CD14-positive monocyte (primary cell): ENCODE measurements at regions not wholly inside any gene's neighbourhood (a gene's known extent, or its start where the extent isn't known, plus 50 kb on each side); places are given as distances from the start of the nearest gene placed in this dataset.

Experiments used
- DNase-seq, 3 donors: peaks; one replicate each; pipeline ENCODE4 v3.0.0-alpha.2; 2011 to 2022
- H2AFZ ChIP-seq: 2 replicates; pipeline ENCODE4 v1.6.0; 2012; ENCODE audit warnings: mild to moderate bottlenecking, low read depth, low read length, inconsistent platforms; ENCODE audit not compliant: insufficient read depth, poor library complexity, severe bottlenecking
- H3K27ac ChIP-seq, 2 donors: 1 replicate in 1 of 2; 2 replicates in 1 of 2; pipeline ENCODE4 v1.5.1; 2012 to 2013; ENCODE audit warnings: low read length in 2 of 2, control low read depth in 1 of 2, inconsistent platforms in 1 of 2, low read depth in 1 of 2, mild to moderate bottlenecking in 1 of 2
- H3K27me3 ChIP-seq, 2 donors: one replicate each; pipeline versions ENCODE4 v1.6.0 to v1.6.1; 2011 to 2013; ENCODE audit warnings: low read length in 2 of 2; ENCODE audit not compliant: control insufficient read depth in 2 of 2, insufficient read depth in 2 of 2
- H3K36me3 ChIP-seq, 2 donors: replicated peaks in 1 of 2; 1 replicate in 1 of 2; 2 replicates in 1 of 2; pipeline versions ENCODE4 v1.5.1 to v1.6.1; 2012 to 2013; ENCODE audit warnings: low read length in 2 of 2, control low read depth in 1 of 2, inconsistent platforms in 1 of 2, mild to moderate bottlenecking in 1 of 2; ENCODE audit not compliant: insufficient read depth in 2 of 2, control insufficient read depth in 1 of 2
- H3K4me1 ChIP-seq, 2 donors: 1 replicate in 1 of 2; 2 replicates in 1 of 2; pipeline versions ENCODE4 v1.5.1 to v1.6.1; 2012 to 2013; ENCODE audit warnings: low read length in 2 of 2, control low read depth in 1 of 2, inconsistent platforms in 1 of 2, mild to moderate bottlenecking in 1 of 2, moderate library complexity in 1 of 2; ENCODE audit not compliant: insufficient read depth in 2 of 2, control insufficient read depth in 1 of 2
- H3K4me2 ChIP-seq: replicated peaks from 2 replicates; pipeline ENCODE3; 2012; ENCODE audit warnings: low read length, moderate library complexity, mild to moderate bottlenecking; ENCODE audit not compliant: poor library complexity, severe bottlenecking; ENCODE audit errors: extremely low read depth
- H3K4me3 ChIP-seq, 3 experiments: fragments of 200-600 bp in 1 of 3; sonication (generic) in 1 of 3; replicated peaks in 1 of 3; 1 replicate in 2 of 3; 2 replicates in 1 of 3; pipeline ENCODE4 v1.5.1; 2011 to 2013; ENCODE audit warnings: low read length in 3 of 3, mild to moderate bottlenecking in 3 of 3, control low read depth in 2 of 3, low read depth in 2 of 3, inconsistent platforms in 1 of 3, moderate library complexity in 1 of 3
- H3K79me2 ChIP-seq: 2 replicates; pipeline ENCODE4 v1.6.0; 2012; ENCODE audit warnings: mild to moderate bottlenecking, control low read depth, inconsistent platforms, low read length, moderate library complexity; ENCODE audit not compliant: insufficient read depth
- H3K9ac ChIP-seq: 2 replicates; pipeline ENCODE4 v1.6.0; 2017; ENCODE audit warnings: low read length, mild to moderate bottlenecking; ENCODE audit not compliant: insufficient read depth, poor library complexity, severe bottlenecking
- H3K9me3 ChIP-seq, 2 donors: replicated peaks in 1 of 2; 1 replicate in 1 of 2; 2 replicates in 1 of 2; pipeline versions ENCODE4 v1.5.1 to v1.6.1; 2012 to 2013; ENCODE audit warnings: low read length in 2 of 2, control low read depth in 1 of 2; ENCODE audit not compliant: control insufficient read depth in 1 of 2, insufficient read depth in 1 of 2
- H4K20me1 ChIP-seq: 2 replicates; pipeline ENCODE4 v1.6.0; 2012; ENCODE audit warnings: mild to moderate bottlenecking, low read length, control low read depth, moderate library complexity; ENCODE audit not compliant: insufficient read depth
- H3K27ac Mint-ChIP-seq, 7 donors: one replicate each; pipeline ENCODE4 v1.8.0; 2020; ENCODE audit warnings: mild to moderate bottlenecking in 7 of 7, mixed read lengths in 7 of 7, moderate library complexity in 6 of 7, inconsistent platforms in 2 of 7
- H3K27me3 Mint-ChIP-seq, 3 donors: one replicate each; pipeline ENCODE4 v1.8.0; 2021 to 2022; ENCODE audit warnings: low read depth in 3 of 3, mild to moderate bottlenecking in 3 of 3, mixed read lengths in 3 of 3, moderate library complexity in 3 of 3, inconsistent platforms in 1 of 3
- H3K36me3 Mint-ChIP-seq, 2 donors: one replicate each; pipeline ENCODE4 v1.8.0; 2020; ENCODE audit warnings: mixed read lengths in 2 of 2, inconsistent platforms in 1 of 2, mild to moderate bottlenecking in 1 of 2
- H3K4me1 Mint-ChIP-seq: one replicate; pipeline ENCODE4 v1.8.0; 2020; ENCODE audit warnings: mild to moderate bottlenecking, mixed read lengths
- H3K4me3 Mint-ChIP-seq, 2 donors: one replicate each; pipeline ENCODE4 v1.8.0; 2020; ENCODE audit warnings: mild to moderate bottlenecking in 2 of 2, mixed read lengths in 2 of 2, moderate library complexity in 1 of 2
- H3K9me3 Mint-ChIP-seq, 7 donors: one replicate each; pipeline ENCODE4 v1.8.0; 2020 to 2022; ENCODE audit warnings: mixed read lengths in 7 of 7, mild to moderate bottlenecking in 6 of 7, moderate library complexity in 6 of 7, inconsistent platforms in 2 of 7
- WGBS: methylation state at CpG from one replicate; pipeline ENCODE4 v1.1.5; 2013; ENCODE audit warnings: missing lambda C conversion rate; ENCODE audit not compliant: insufficient coverage; 5-methylcytosine and 5-hydroxymethylcytosine counted together
- intact Hi-C, 2 donors: fragments of 100-400 bp; cut with micrococcal nuclease; formaldehyde crosslinking; loops; one replicate each; pipeline versions ENCODE4 v1.15.0 to v1.15.1; 2023
- TF ChIP-seq, protein P1 (sequence below): fragments of 200-600 bp; IDR thresholded peaks from one replicate; pipeline ENCODE4 v1.8.0; 2022; ENCODE audit warnings: antibody characterized with exemption, mild to moderate bottlenecking

DNA sequence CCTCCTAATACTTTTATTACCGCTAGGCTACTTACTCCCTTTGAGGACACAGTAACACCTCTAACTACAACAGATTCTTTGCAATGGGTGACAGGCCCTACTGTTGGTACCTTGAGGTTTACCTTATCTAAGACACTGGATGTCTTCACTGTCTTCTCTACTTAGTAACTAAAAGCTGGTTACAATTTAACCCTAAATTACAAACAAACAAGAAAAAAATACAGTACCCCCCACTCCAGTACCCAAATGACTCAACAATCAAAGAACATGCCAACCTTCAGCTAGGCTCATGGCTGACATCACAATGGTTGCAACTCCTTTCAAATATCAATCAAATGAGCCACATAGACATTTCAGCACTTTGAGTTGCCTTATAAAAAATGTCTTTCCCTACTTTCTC is 198.0 kb downstream of the GUCY2F start:
- Mint-ChIP-seq H3K36me3 (no peaks in the 10 kb centered on the region), H3K4me1 (peaks cover 4% of the 10 kb centered on the region), H3K9me3 (no peaks in the 10 kb centered on the region), H3K27me3 (peaks cover 3 to 10% (median 9%) of the 10 kb centered on the region in 3 donors), H3K4me3 (no peak overlapping the region), H3K27ac (no peak overlapping the region)
- no peak overlapping the region for H2AFZ ChIP-seq
- H3K79me2 ChIP-seq = no peaks in the 10 kb centered on the region
- WGBS = no CpG with 5 or more reads among the region's 1 CpG
- H3K27ac ChIP-seq = no peak overlapping the region
- no peak overlapping the region for H3K9ac ChIP-seq
- H3K27me3 ChIP-seq = peaks cover 0 to 8% of the 10 kb centered on the region in 2 donors
- H3K4me1 ChIP-seq = no peaks in the 10 kb centered on the region
- H4K20me1 ChIP-seq = no peaks in the 10 kb centered on the region
- intact Hi-C loops = no loop called here
- no peak overlapping the region for H3K4me3 ChIP-seq
- no peak overlapping the region for H3K4me2 ChIP-seq
- DNase-seq = no peak
- no peaks in the 10 kb centered on the region for H3K36me3 ChIP-seq
- no peaks in the 10 kb centered on the region for H3K9me3 ChIP-seq
- TF ChIP-seq, protein P1, sequence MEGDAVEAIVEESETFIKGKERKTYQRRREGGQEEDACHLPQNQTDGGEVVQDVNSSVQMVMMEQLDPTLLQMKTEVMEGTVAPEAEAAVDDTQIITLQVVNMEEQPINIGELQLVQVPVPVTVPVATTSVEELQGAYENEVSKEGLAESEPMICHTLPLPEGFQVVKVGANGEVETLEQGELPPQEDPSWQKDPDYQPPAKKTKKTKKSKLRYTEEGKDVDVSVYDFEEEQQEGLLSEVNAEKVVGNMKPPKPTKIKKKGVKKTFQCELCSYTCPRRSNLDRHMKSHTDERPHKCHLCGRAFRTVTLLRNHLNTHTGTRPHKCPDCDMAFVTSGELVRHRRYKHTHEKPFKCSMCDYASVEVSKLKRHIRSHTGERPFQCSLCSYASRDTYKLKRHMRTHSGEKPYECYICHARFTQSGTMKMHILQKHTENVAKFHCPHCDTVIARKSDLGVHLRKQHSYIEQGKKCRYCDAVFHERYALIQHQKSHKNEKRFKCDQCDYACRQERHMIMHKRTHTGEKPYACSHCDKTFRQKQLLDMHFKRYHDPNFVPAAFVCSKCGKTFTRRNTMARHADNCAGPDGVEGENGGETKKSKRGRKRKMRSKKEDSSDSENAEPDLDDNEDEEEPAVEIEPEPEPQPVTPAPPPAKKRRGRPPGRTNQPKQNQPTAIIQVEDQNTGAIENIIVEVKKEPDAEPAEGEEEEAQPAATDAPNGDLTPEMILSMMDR = no peak

DNA sequence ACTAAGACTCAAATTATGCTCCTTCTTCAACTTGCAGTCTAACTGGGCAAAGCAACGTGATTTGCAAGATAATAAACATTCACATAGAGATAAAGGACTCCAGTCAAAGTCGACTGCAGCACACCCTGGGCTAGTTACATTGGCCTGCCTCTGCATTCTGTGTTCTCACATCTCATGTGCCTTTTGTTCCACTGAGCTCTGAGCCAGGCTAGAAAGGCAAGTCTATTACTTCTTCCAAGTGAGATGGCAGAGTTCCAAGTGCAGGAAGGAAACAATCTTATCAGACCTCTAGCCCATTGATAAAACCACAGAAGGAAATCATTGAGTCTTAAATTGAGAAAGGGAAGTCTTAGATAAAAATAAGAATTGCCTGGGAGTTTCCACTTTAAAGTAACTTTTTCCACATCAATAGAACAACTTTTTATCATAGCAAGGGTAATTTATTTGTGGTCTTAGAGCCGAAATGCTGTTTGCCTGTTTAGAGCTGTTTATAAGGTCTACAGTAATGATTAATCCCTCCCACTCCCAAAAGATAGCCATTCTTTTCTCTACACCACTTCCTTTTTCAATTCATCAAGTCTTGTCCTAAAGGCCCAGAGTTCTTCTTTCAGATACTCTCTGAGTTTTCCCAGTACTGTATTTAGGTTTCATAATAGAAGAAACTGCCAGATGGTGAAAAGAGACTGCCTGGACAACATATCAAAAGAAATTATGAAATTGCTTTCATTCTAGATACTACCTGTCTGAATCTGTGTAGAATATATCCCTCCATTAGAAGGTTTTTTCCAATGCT is 200.2 kb downstream of the GUCY2F start:
- Histone ChIP-seq H3K36me3 (no peaks in the 10 kb centered on the region), H3K27ac (no peak overlapping the region), H3K79me2 (no peaks in the 10 kb centered on the region), H3K4me1 (no peaks in the 10 kb centered on the region), H3K9ac (no peak overlapping the region), H3K27me3 (peaks cover 0 to 8% of the 10 kb centered on the region in 2 donors), H3K9me3 (no peaks in the 10 kb centered on the region), H3K4me3 (no peak overlapping the region), H2AFZ (no peak overlapping the region), H4K20me1 (no peaks in the 10 kb centered on the region), H3K4me2 (no peak overlapping the region)
- Mint-ChIP-seq H3K36me3 (no peaks in the 10 kb centered on the region), H3K27ac (no peak overlapping the region), H3K4me3 (no peak overlapping the region), H3K4me1 (peaks cover 4% of the 10 kb centered on the region), H3K9me3 (peaks cover 0 to 3% (median under 1%) of the 10 kb centered on the region in 7 donors), H3K27me3 (peaks cover 5 to 12% (median 7%) of the 10 kb centered on the region in 3 donors)
- WGBS = 20% methylated on average over 1 of the region's 3 CpGs
- no peak for DNase-seq
- TF ChIP-seq, protein P1 = no peak
- intact Hi-C loops = no loop called here
